SK-N-MC (cell line): ENCODE measurements at regions not wholly inside any gene's neighbourhood (a gene's known extent, or its start where the extent isn't known, plus 50 kb on each side); places are given as distances from the start of the nearest gene placed in this dataset.
"Not testable (repeated sequence)": the region's sequence is repeated elsewhere in the genome, so short reads cannot be mapped to it uniquely, and the experiment has no call there.

ENCODE experiments used
- EZH2 ChIP-seq: fragments of 200-600 bp; sonication (generic); IDR thresholded peaks from one replicate; pipeline ENCODE4 v1.6.1; 2017; ENCODE audit warnings: antibody characterized with exemption
- FOXP2 ChIP-seq: optimal IDR thresholded peaks from 2 replicates; pipeline ENCODE3; 2011; ENCODE audit warnings: mild to moderate bottlenecking, moderate library complexity; ENCODE audit not compliant: insufficient read depth; ENCODE audit errors: extremely low read length, control extremely low read depth
- POLR2AphosphoS5 ChIP-seq: IDR thresholded peaks from 2 replicates; pipeline ENCODE4 v1.6.1; 2012; ENCODE audit warnings: mild to moderate bottlenecking, low read depth, low read length, borderline replicate concordance

GRCh38 chr1:856541-857057 lies 67.1 kb upstream of the SAMD11 start:
- TF ChIP-seq EZH2, POLR2AphosphoS5, FOXP2: not testable (repeated sequence)
